ENCODE measurements at regions not wholly inside any gene's neighbourhood (a gene's known extent, or its start where the extent isn't known, plus 50 kb on each side); places are given as distances from the start of the nearest gene placed in this dataset.

GRCh38 chr2:138205281-138205680, 241.0 kb downstream of the HNMT start:
- DNase-seq (ENCODE audit: low read depth in 1 of 2, low spot score in 1 of 2): no peak
- H3K4me3 ChIP-seq (replicated peaks; ENCODE audit: insufficient read depth, low read length): no peak overlapping the region
- no peaks in the 10 kb centered on the region for H3K27me3 ChIP-seq (ENCODE audit: insufficient read depth, poor library complexity, severe bottlenecking)
- TF ChIP-seq SPI1 (IDR thresholded peaks at IDR 0.05; ENCODE audit: borderline replicate concordance, low read depth) (no peak), POLR2AphosphoS5 (IDR thresholded peaks at IDR 0.05; ENCODE audit: low read depth) (no peak), CTCF (IDR thresholded peaks at IDR 0.05; ENCODE audit: insufficient read depth, low read length) (no peak), GABPA (IDR thresholded peaks at IDR 0.05; ENCODE audit: low read depth) (no peak), REST (IDR thresholded peaks at IDR 0.05; ENCODE audit: insufficient replicate concordance, low read depth) (no peak)
- H3K27ac ChIP-seq (replicated peaks): no peak overlapping the region

GRCh38 chr2:138207074-138207930, 243.0 kb downstream of the HNMT start:
- TF ChIP-seq CTCF (IDR thresholded peaks at IDR 0.05; ENCODE audit: insufficient read depth, low read length): no peak
- TF ChIP-seq SPI1 (IDR thresholded peaks at IDR 0.05; ENCODE audit: borderline replicate concordance, low read depth): no peak
- TF ChIP-seq POLR2AphosphoS5 (IDR thresholded peaks at IDR 0.05; ENCODE audit: low read depth): no peak
- TF ChIP-seq REST (IDR thresholded peaks at IDR 0.05; ENCODE audit: insufficient replicate concordance, low read depth): no peak
- no peak for DNase-seq (ENCODE audit: low read depth in 1 of 2, low spot score in 1 of 2)
- no peaks in the 10 kb centered on the region for H3K27me3 ChIP-seq (ENCODE audit: insufficient read depth, poor library complexity, severe bottlenecking)
- no peak overlapping the region for H3K4me3 ChIP-seq (replicated peaks; ENCODE audit: insufficient read depth, low read length)
- H3K27ac ChIP-seq (replicated peaks): no peak overlapping the region

GRCh38 chr2:138209009-138209408, 244.7 kb downstream of the HNMT start:
- Histone ChIP-seq H3K27ac (replicated peaks) (no peak overlapping the region), H3K27me3 (ENCODE audit: insufficient read depth, poor library complexity, severe bottlenecking) (no peaks in the 10 kb centered on the region), H3K4me3 (replicated peaks; ENCODE audit: insufficient read depth, low read length) (no peak overlapping the region)
- TF ChIP-seq SPI1 (IDR thresholded peaks at IDR 0.05; ENCODE audit: borderline replicate concordance, low read depth) (no peak), CTCF (IDR thresholded peaks at IDR 0.05; ENCODE audit: insufficient read depth, low read length) (no peak), POLR2AphosphoS5 (IDR thresholded peaks at IDR 0.05; ENCODE audit: low read depth) (no peak), REST (IDR thresholded peaks at IDR 0.05; ENCODE audit: insufficient replicate concordance, low read depth) (no peak)
- DNase-seq (ENCODE audit: low read depth in 1 of 2, low spot score in 1 of 2): no peak

Data from HL-60 (cell line).